Esophagus muscularis mucosa (tissue), 4 donors: ENCODE measurements at regions not wholly inside any gene's neighbourhood (a gene's known extent, or its start where the extent isn't known, plus 50 kb on each side); places are given as distances from the start of the nearest gene placed in this dataset.
"Not testable (repeated sequence)": the region's sequence is repeated elsewhere in the genome, so short reads cannot be mapped to it uniquely, and the experiment has no call there.

ENCODE experiments used
- DNase-seq: peaks from one replicate; pipeline ENCODE4 v3.0.0-alpha.2; 2017; ENCODE audit errors: extremely low spot score
- H3K27ac ChIP-seq, 4 donors: fragments of 200-600 bp; sonication (generic); replicated peaks in 1 of 4; 1 replicate in 3 of 4; 2 replicates in 1 of 4; pipeline ENCODE4 v1.5.1; 2016 to 2019; ENCODE audit warnings: mild to moderate bottlenecking in 1 of 4
- H3K27me3 ChIP-seq, 4 donors: fragments of 200-600 bp; sonication (generic); one replicate each; pipeline versions ENCODE4 v1.5.1 to v1.6.0; 2016 to 2019
- H3K36me3 ChIP-seq, 4 donors: fragments of 200-600 bp; sonication (generic); one replicate each; pipeline ENCODE4 v1.5.1; 2016 to 2019
- H3K4me1 ChIP-seq, 4 donors: fragments of 200-600 bp; sonication (generic); one replicate each; pipeline ENCODE4 v1.5.1; 2016 to 2019
- H3K4me3 ChIP-seq, 4 donors: fragments of 200-600 bp; sonication (generic); 1 replicate in 2 of 4; 2 replicates in 2 of 4; pipeline ENCODE4 v1.5.1; 2016 to 2019; ENCODE audit warnings: mild to moderate bottlenecking in 4 of 4, moderate library complexity in 1 of 4
- H3K9me3 ChIP-seq, 4 donors: fragments of 200-600 bp; sonication (generic); 1 replicate in 3 of 4; 2 replicates in 1 of 4; pipeline ENCODE4 v1.5.1; 2016 to 2019
- EP300 ChIP-seq: sonication (generic); formaldehyde crosslinking; IDR thresholded peaks from one replicate; pipeline ENCODE4 v1.6.1; 2017; ENCODE audit warnings: antibody characterized with exemption
- POLR2A ChIP-seq: fragments of 450-650 bp; IDR thresholded peaks from one replicate; pipeline ENCODE4 v1.6.1; 2017; ENCODE audit warnings: antibody characterized with exemption, moderate library complexity, mild to moderate bottlenecking, low read depth
- POLR2AphosphoS5 ChIP-seq, 2 donors: sonication (generic); formaldehyde crosslinking; IDR thresholded peaks; one replicate each; pipeline ENCODE4 v1.6.1; 2017; ENCODE audit warnings: antibody characterized with exemption in 2 of 2
- WGBS: methylation state at CpG from one replicate; pipeline ENCODE4 v1.1.5; 2018; 5-methylcytosine and 5-hydroxymethylcytosine counted together
- intact Hi-C: fragments of 100-400 bp; cut with DNase I; formaldehyde crosslinking; loops from one replicate; pipeline ENCODE4 v1.15.1; 2023
- TF ChIP-seq, protein P1 (sequence below), 3 experiments: fragments of 200-600 bp in 2 of 3; fragments of 450-650 bp in 1 of 3; sonication (generic) in 2 of 3; IDR thresholded peaks; one replicate each; pipeline ENCODE4 v1.5.1; 2017 to 2019; ENCODE audit warnings: antibody characterized with exemption in 3 of 3, mild to moderate bottlenecking in 2 of 3, moderate library complexity in 1 of 3

DNA sequence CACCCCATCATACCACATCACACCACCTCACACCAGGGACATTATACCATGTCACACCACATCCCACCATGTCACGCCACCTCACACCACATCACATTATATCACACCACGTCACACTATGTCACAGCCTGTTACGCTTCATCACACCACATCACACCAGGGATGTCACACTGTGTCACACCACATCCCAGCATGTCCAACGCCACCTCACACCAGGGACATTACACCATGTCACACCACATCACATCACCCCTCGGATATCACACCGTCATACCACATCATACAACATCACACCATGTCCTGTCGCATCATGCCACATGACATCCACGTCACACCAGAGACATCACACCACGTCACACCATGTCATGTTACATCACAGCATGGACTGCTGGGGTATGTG, 235.5 kb downstream of the TMEM121 start:
- intact Hi-C loops, result no loop called here
- TF ChIP-seq, protein P1, sequence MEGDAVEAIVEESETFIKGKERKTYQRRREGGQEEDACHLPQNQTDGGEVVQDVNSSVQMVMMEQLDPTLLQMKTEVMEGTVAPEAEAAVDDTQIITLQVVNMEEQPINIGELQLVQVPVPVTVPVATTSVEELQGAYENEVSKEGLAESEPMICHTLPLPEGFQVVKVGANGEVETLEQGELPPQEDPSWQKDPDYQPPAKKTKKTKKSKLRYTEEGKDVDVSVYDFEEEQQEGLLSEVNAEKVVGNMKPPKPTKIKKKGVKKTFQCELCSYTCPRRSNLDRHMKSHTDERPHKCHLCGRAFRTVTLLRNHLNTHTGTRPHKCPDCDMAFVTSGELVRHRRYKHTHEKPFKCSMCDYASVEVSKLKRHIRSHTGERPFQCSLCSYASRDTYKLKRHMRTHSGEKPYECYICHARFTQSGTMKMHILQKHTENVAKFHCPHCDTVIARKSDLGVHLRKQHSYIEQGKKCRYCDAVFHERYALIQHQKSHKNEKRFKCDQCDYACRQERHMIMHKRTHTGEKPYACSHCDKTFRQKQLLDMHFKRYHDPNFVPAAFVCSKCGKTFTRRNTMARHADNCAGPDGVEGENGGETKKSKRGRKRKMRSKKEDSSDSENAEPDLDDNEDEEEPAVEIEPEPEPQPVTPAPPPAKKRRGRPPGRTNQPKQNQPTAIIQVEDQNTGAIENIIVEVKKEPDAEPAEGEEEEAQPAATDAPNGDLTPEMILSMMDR (IDR thresholded peaks at IDR 0.05), result no peak
- TF ChIP-seq POLR2AphosphoS5 (IDR thresholded peaks at IDR 0.05) (no peak), EP300 (no peak), POLR2A (no peak)
- DNase-seq, result no peak
- H3K4me3 ChIP-seq, result no peak overlapping the region
- H3K9me3 ChIP-seq, result no peaks in the 10 kb centered on the region
- no peaks in the 10 kb centered on the region for H3K27me3 ChIP-seq
- peaks cover 0 to 10% (median 6%) of the 10 kb centered on the region in 4 donors for H3K4me1 ChIP-seq
- H3K36me3 ChIP-seq, result no peaks in the 10 kb centered on the region
- WGBS, result 86% methylated on average over 9 of the region's 9 CpGs
- H3K27ac ChIP-seq, result no peak overlapping the region

DNA sequence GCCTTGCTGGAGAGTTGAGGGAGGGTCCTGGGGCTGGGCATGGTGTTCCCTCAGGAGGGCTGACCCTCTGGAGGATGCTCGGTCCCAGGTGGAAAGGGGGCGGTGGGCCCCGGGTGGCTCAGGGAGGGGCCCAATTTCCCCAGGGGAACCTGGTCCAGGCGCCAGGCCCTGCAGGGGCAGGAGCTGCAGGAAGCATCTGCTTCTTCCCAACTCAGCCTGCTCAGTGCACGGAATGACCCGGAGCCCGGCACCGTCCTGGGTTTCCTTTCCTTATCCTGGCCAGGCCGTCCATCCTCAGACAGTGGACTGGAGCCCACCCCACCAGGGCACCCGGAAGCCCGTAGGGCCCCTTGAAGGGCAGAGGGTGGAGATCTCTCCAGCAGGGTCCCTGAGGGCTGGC, 235.9 kb downstream of the TMEM121 start:
- H3K27me3 ChIP-seq, H3K4me1 ChIP-seq, intact Hi-C loops, H3K27ac ChIP-seq, H3K4me3 ChIP-seq, DNase-seq, H3K36me3 ChIP-seq, H3K9me3 ChIP-seq: not testable (repeated sequence)
- WGBS, result no CpG with 5 or more reads among the region's 11 CpGs

DNA sequence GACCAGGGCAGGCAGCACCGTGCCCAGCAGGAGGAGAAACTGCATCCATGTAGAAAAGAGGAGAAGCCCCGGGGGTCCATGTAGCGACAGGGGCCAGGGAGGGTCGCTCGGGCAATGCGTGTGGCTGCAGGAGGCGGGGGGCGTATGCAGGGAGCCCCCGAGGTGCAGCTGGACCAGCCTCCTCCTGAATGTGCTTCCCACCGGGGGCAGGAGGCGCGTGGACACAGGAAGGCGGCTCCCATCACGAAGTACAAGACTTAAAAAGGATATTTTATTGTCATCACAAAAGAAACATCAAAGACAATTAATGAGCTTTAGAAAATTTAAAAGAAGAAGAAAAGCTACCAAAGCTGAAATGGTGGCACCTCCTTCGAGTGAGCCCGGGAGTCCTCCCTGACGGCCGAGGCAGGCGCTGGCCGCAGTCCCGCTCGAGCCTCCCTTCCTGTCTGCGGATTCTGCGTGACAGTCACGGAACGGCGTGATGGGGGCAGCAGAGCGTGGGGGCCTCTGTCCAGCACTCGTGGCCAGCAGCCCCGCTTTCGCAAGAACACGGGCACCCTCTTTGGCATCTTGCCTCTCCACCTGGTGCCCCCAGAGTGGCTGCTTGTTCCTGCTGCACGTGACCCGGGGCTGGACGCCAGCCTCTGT, 238.0 kb downstream of the TMEM121 start:
- intact Hi-C loops, H3K27ac ChIP-seq, H3K9me3 ChIP-seq, H3K27me3 ChIP-seq, DNase-seq, H3K4me3 ChIP-seq, H3K4me1 ChIP-seq, H3K36me3 ChIP-seq: not testable (repeated sequence)
- WGBS, result 82% methylated on average over 11 of the region's 35 CpGs

DNA sequence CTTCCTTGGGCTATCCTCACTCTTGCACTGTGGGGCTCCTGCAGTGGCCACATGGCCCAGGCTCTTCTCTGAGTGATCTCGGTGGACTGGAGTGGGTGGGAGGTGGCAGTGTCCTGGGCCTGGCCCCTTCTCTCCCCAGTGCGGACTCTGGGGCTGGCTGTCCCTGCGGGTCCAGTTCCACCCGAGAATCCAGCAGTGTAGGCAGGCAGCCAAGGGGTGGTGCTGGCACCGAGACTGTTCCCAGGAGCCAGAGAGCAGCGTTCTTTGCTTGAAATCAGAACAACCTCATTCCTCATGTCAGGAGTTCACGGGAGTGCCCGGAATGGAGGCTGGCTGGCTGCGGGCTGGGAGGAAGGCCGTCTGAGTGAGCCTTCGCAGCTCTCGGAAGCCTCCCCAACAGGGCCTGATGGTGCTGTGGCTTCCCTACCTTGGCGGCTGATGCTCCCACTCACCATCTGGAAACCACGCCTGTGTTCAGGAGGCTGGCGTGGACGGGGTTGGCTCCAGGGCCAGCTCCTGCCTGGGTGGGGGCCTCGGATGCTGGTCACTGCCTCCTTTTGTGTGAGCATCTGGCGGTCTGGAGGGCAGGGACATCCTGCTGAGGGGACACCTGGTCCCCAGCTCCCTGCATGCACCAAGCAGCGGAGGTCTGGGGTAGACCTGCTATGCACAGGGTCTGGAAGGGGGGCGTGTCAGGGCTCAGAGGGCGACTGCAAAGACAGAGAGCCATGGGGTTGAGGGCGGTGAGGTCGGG, 238.9 kb downstream of the TMEM121 start:
- H3K9me3 ChIP-seq, intact Hi-C loops, H3K4me3 ChIP-seq, H3K36me3 ChIP-seq, H3K4me1 ChIP-seq, H3K27me3 ChIP-seq: not testable (repeated sequence)
- H3K27ac ChIP-seq, result peak overlapping the region in 2 of 4 donors; percentile 35 to 60
- peak; percentile 89 for DNase-seq
- 82% methylated on average over 2 of the region's 23 CpGs for WGBS

DNA sequence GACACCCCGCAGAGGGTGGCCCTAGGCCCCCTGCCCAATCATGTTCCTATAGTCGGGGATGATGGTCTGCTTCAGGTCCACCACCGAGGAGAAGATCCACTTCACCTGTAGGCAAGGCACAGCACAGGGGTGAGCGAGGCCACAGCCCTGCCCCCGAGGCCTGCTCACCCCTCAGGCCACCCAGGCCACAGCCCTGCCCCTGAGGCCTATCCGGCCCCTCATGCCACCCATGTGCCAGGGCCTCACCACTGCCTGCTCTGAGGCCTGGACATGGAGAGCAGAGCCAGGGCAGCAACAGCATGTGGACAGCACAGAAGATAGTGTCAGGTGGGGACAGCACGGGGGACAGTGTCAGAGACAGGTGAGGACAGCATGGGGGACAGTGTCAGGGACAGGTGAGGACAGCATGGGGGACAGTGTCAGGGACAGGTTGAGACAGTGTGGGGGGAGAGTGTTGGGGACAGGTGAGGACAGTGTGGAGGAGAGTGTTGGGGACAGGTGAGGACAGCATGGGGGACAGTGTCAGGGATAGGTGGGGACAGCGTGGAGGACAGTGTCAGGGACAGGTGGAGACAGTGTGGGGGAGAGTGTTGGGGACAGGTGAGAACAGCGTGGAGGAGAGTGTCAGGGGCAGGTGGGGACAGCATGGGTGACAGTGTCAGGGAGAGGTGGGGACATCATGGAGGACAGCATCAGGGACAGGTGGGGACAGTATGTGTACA, 239.7 kb downstream of the TMEM121 start:
- Histone ChIP-seq H3K4me1 (peaks cover 0 to 10% (median 6%) of the 10 kb centered on the region in 4 donors), H3K36me3 (no peaks in the 10 kb centered on the region), H3K27ac (no peak overlapping the region), H3K4me3 (no peak overlapping the region), H3K9me3 (no peaks in the 10 kb centered on the region), H3K27me3 (no peaks in the 10 kb centered on the region)
- TF ChIP-seq EP300 (no peak), POLR2A (no peak), POLR2AphosphoS5 (IDR thresholded peaks at IDR 0.05) (no peak)
- TF ChIP-seq, protein P1 (IDR thresholded peaks at IDR 0.05), result no peak
- peak; percentile 82 for DNase-seq
- intact Hi-C loops, result no loop called here
- WGBS, result 77% methylated on average over 4 of the region's 9 CpGs

DNA sequence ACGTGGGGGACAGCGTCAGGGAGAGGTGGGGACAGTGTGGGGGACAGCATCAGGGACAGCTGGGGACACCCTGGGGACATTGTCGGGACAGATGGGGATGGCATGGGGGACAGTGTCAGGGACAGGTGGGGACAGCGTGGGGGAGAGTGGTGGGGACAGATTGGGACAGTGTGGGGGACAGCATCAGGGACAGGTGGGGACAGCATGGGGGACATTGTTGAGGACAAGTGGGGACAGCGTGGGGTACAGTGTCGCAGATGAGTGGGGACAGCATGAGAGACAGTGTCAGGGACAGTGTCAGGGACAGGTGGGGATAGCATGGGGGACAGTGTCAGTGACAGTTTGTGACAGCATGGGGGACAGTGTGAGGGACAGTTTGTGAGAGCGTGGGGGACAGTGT, 240.9 kb downstream of the TMEM121 start:
- Histone ChIP-seq H3K4me1 (peaks cover 0 to 10% (median 6%) of the 10 kb centered on the region in 4 donors), H3K9me3 (no peaks in the 10 kb centered on the region), H3K4me3 (no peak overlapping the region), H3K27me3 (no peaks in the 10 kb centered on the region), H3K27ac (no peak overlapping the region), H3K36me3 (no peaks in the 10 kb centered on the region)
- intact Hi-C loops, result no loop called here
- DNase-seq, result peak; percentile 42
- 90% methylated on average over 7 of the region's 7 CpGs for WGBS
- TF ChIP-seq, protein P1 (IDR thresholded peaks at IDR 0.05), result no peak
- TF ChIP-seq EP300 (no peak), POLR2A (no peak), POLR2AphosphoS5 (IDR thresholded peaks at IDR 0.05) (no peak)

DNA sequence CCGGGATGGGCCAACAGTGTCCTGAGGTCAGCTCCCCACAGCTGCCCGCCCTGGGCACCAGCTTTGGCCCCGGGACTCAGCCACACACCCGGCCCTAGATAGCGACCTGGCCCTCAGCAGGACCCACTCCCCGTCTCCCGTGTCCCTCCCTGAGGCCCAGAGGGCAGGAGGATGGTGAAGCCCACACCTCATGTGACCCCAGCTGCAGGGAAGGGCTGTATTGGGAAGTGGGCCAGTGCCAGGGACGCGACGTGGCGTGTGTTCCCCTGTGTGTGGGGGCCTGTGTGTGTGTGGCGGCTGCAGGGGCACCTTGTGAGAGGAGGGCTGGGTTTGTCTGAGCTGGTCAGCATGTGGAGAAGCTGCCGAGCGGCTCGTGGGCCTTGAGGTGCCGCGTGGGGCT, 241.7 kb downstream of the TMEM121 start:
- H3K27ac ChIP-seq, intact Hi-C loops, H3K36me3 ChIP-seq, H3K4me3 ChIP-seq, H3K9me3 ChIP-seq, H3K4me1 ChIP-seq, H3K27me3 ChIP-seq: not testable (repeated sequence)
- WGBS, result 100% methylated on average over 4 of the region's 17 CpGs
- peak; percentile 7 for DNase-seq

DNA sequence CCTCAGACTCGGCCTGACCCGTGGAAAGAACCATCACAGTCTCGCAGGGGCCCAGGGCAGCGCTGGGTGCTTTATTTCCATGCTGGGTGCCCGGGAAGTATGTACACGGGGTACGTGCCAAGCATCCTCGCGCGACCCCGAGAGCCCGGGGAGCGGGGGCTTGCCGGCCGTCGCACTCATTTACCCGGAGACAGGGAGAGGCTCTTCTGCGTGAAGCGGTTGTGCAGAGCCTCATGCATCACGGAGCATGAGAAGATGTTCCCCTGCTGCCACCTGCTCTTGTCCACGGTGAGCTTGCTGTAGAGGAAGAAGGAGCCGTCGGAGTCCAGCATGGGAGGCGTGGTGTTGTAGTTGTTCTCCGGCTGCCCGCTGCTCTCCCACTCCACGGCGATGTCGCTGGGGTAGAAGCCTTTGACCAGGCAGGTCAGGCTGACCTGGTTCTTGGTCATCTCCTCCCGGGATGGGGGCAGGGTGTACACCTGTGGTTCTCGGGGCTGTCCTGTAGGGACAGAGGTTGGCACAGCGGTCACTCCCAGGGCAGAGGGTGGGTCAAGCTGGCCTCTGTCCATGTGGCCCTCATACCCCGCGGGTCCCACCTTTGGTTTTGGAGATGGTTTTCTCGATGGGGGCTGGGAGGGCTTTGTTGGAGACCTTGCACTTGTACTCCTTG, 242.8 kb downstream of the TMEM121 start:
- H3K4me1 ChIP-seq, intact Hi-C loops, H3K36me3 ChIP-seq, H3K4me3 ChIP-seq, H3K27ac ChIP-seq, H3K9me3 ChIP-seq, H3K27me3 ChIP-seq: not testable (repeated sequence)
- 93% methylated on average over 18 of the region's 35 CpGs for WGBS
- peak; percentile 85 for DNase-seq
